Gastroesophageal sphincter (tissue), 4 donors: ENCODE measurements at regions not wholly inside any gene's neighbourhood (a gene's known extent, or its start where the extent isn't known, plus 50 kb on each side); places are given as distances from the start of the nearest gene placed in this dataset.

ENCODE experiments used
- ATAC-seq: fragments of 150-250 bp; one replicate; pipeline ENCODE4 v1.9.1; 2016; ENCODE audit warnings: mild to moderate bottlenecking, moderate library complexity
- H3K27ac ChIP-seq, 4 donors: fragments of 200-600 bp; sonication (generic) in 3 of 4; 1 replicate in 3 of 4; 2 replicates in 1 of 4; pipeline ENCODE4 v1.5.1; 2016 to 2019
- H3K27me3 ChIP-seq: fragments of 200-600 bp; sonication (generic); one replicate; pipeline ENCODE4 v1.5.1; 2019
- H3K36me3 ChIP-seq, 2 donors: fragments of 200-600 bp; sonication (generic); one replicate each; pipeline ENCODE4 v1.5.1; 2019; ENCODE audit warnings: control low read depth in 1 of 2
- H3K4me1 ChIP-seq, 3 donors: fragments of 200-600 bp; sonication (generic); 1 replicate in 2 of 3; 2 replicates in 1 of 3; pipeline ENCODE4 v1.5.1; 2016 to 2019; ENCODE audit warnings: control low read depth in 2 of 3
- H3K4me3 ChIP-seq, 2 donors: fragments of 200-600 bp; sonication (generic); one replicate each; pipeline ENCODE4 v1.5.1; 2019; ENCODE audit warnings: mild to moderate bottlenecking in 1 of 2, moderate library complexity in 1 of 2
- H3K9me3 ChIP-seq, 3 donors: fragments of 200-600 bp; sonication (generic); one replicate each; pipeline ENCODE4 v1.5.1; 2017 to 2019; ENCODE audit warnings: control low read depth in 2 of 3
- CTCF ChIP-seq, 4 experiments: fragments of 200-600 bp in 2 of 4; fragments of 450-650 bp in 2 of 4; sonication (generic) in 1 of 4; IDR thresholded peaks; one replicate each; pipeline ENCODE4 v1.5.1; 2017 to 2019; ENCODE audit warnings: antibody characterized with exemption in 4 of 4, mild to moderate bottlenecking in 2 of 4, moderate library complexity in 2 of 4
- EP300 ChIP-seq: sonication (generic); formaldehyde crosslinking; IDR thresholded peaks from one replicate; pipeline ENCODE4 v1.6.1; 2017; ENCODE audit warnings: antibody characterized with exemption, mild to moderate bottlenecking
- POLR2A ChIP-seq, 2 donors: fragments of 450-650 bp; IDR thresholded peaks; one replicate each; pipeline ENCODE4 v1.6.1; 2017; ENCODE audit warnings: antibody characterized with exemption in 2 of 2, mild to moderate bottlenecking in 2 of 2, moderate library complexity in 1 of 2
- POLR2AphosphoS5 ChIP-seq: sonication (generic); formaldehyde crosslinking; IDR thresholded peaks from one replicate; pipeline ENCODE4 v1.6.1; 2017; ENCODE audit warnings: antibody characterized with exemption
- WGBS, 2 donors: methylation state at CpG; one replicate each; pipeline ENCODE4 v1.1.5; 2018; ENCODE audit warnings: low coverage in 1 of 2; 5-methylcytosine and 5-hydroxymethylcytosine counted together

- Histone ChIP-seq H3K27ac (no peak overlapping the region), H3K9me3 (no peaks in the 10 kb centered on the region), H3K36me3 (no peaks in the 10 kb centered on the region), H3K4me1 (no peaks in the 10 kb centered on the region), H3K27me3 (no peaks in the 10 kb centered on the region), H3K4me3 (no peak overlapping the region)
- TF ChIP-seq POLR2AphosphoS5: no peak
- TF ChIP-seq POLR2A (IDR thresholded peaks at IDR 0.05): no peak
- 80 to 92% methylated on average over 1 to 2 of the region's 4 CpGs for WGBS, 2 donors
- peak; percentile 58 for ATAC-seq
Measured at GRCh38 chr18:76573325-76574025, 78.4 kb upstream of the ZNF516 start.

- no peak for ATAC-seq
- H3K27ac ChIP-seq: no peak overlapping the region
Measured at GRCh38 chr18:76572518-76573247, 77.6 kb upstream of the ZNF516 start.

GRCh38 chr18:76571689-76572088 is 76.6 kb upstream of the ZNF516 start:
- Histone ChIP-seq H3K36me3 (no peaks in the 10 kb centered on the region), H3K27ac (no peak overlapping the region), H3K9me3 (no peaks in the 10 kb centered on the region), H3K4me1 (no peaks in the 10 kb centered on the region), H3K27me3 (no peaks in the 10 kb centered on the region), H3K4me3 (no peak overlapping the region)
- TF ChIP-seq EP300 (no peak), POLR2A (IDR thresholded peaks at IDR 0.05) (no peak), POLR2AphosphoS5 (no peak), CTCF (IDR thresholded peaks at IDR 0.05) (no peak)
- no peak for ATAC-seq
- WGBS, 2 donors: 80 to 100% methylated on average over 2 to 3 of the region's 3 CpGs

More at GRCh38 chr18:76572518-76573247, 77.6 kb upstream of the ZNF516 start:
- 69 to 92% methylated on average over 2 to 9 of the region's 12 CpGs for WGBS, 2 donors
- no peak for TF ChIP-seq POLR2AphosphoS5
- no peak for TF ChIP-seq CTCF (IDR thresholded peaks at IDR 0.05)
- TF ChIP-seq POLR2A (IDR thresholded peaks at IDR 0.05): no peak
- TF ChIP-seq EP300: no peak
- Histone ChIP-seq H3K27me3 (no peaks in the 10 kb centered on the region), H3K4me3 (no peak overlapping the region), H3K36me3 (no peaks in the 10 kb centered on the region), H3K4me1 (no peaks in the 10 kb centered on the region), H3K9me3 (no peaks in the 10 kb centered on the region)

- Histone ChIP-seq H3K36me3 (no peaks in the 10 kb centered on the region), H3K4me1 (peaks cover 0 to 7% (median 0%) of the 10 kb centered on the region in 3 donors), H3K27me3 (no peaks in the 10 kb centered on the region), H3K4me3 (no peak overlapping the region), H3K9me3 (no peaks in the 10 kb centered on the region), H3K27ac (no peak overlapping the region)
- no peak for ATAC-seq
- 88 to 95% methylated on average over 3 of the region's 3 CpGs for WGBS, 2 donors
- no peak for TF ChIP-seq POLR2AphosphoS5
- no peak for TF ChIP-seq EP300
- no peak for TF ChIP-seq CTCF (IDR thresholded peaks at IDR 0.05)
- no peak for TF ChIP-seq POLR2A (IDR thresholded peaks at IDR 0.05)
Measured at GRCh38 chr18:76570856-76571255, 75.8 kb upstream of the ZNF516 start.

GRCh38 chr18:76569644-76570419 is 74.8 kb upstream of the ZNF516 start:
- WGBS, 2 donors: 80 to 95% methylated on average over 1 to 10 of the region's 15 CpGs

More at GRCh38 chr18:76569644-76570419, 74.8 kb upstream of the ZNF516 start:
- Histone ChIP-seq H3K9me3 (no peaks in the 10 kb centered on the region), H3K27ac (no peak overlapping the region), H3K4me1 (peaks cover 0 to 17% (median under 1%) of the 10 kb centered on the region in 3 donors), H3K36me3 (no peaks in the 10 kb centered on the region), H3K4me3 (no peak overlapping the region), H3K27me3 (no peaks in the 10 kb centered on the region)
- TF ChIP-seq POLR2A (IDR thresholded peaks at IDR 0.05): no peak
- TF ChIP-seq POLR2AphosphoS5: no peak
- TF ChIP-seq EP300: no peak
- no peak for TF ChIP-seq CTCF (IDR thresholded peaks at IDR 0.05)
- ATAC-seq: no peak
